H54 (cell line): ENCODE measurements at regions not wholly inside any gene's neighbourhood (a gene's known extent, or its start where the extent isn't known, plus 50 kb on each side); places are given as distances from the start of the nearest gene placed in this dataset.

Experiments used
- DNase-seq: peaks from one replicate; pipeline ENCODE4 v3.0.0; 2011; ENCODE audit warnings: low spot score, mixed read lengths; ENCODE audit not compliant: insufficient read length
- FAIRE-seq: peaks from 3 replicates; lab custom pipeline; 2011; peaks lifted over from hg19 to GRCh38; lab: Jason Lieb, UNC
- POLR2A ChIP-seq: IDR thresholded peaks from 2 replicates; pipeline ENCODE4 v1.6.1; 2011; ENCODE audit warnings: low read depth, mild to moderate bottlenecking, low read length

DNA sequence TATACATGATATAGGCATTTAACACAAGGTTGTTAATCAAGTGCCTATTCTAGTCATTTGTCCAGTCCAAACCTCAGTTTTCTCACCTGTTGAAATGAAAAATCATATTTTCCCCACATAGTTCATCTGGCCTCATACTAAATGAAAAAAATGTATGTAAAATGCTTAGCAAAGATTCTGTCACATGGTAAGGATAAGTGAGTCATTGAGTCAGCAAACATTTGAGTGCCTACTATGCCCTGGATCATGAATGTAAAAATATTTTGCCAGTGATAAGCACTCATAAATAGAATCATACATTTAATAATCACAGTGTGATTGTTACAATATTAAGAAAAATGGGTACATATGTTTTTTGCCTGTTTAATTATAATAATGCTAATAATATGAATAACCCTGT is 181.2 kb upstream of the PAPPA start:
- no peak for TF ChIP-seq POLR2A
- DNase-seq: no peak
- peak; percentile 62 for FAIRE-seq

DNA sequence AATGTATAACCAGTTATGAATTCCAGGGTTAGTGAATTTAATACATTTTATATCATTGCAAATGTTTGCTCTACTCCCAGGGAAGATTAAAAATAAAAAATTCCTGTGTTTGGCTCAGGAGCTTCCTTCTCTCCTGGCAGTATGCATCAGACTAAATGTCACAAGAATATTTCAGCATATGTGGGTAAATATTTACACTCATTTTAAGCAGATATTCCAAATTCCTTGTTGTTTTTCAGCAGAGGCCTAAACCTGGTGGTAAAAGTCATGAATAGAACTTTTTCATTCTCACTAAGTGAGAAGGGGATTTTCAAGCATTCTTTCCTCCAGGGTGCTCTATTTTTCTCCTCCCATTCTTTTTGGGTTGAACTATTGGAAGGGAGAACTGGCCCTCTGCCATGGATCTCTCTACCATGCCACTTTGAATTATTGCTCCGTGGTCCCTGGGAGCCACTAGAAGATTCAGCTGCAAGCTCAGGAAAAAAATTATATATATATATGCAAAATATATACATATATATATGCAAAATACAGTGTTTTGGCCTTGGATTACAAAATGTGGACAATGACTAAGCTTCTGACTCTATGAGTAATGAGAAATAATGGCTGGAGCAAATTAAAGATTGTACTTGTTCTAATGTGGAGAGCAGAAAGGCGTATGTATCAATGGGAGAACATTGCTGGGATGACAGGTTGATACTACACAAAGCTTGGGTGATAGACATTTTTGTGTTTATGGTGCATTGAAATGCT is 180.6 kb upstream of the PAPPA start:
- FAIRE-seq (no peak), DNase-seq (no peak)
- no peak for TF ChIP-seq POLR2A

- no peak for TF ChIP-seq POLR2A
- DNase-seq (no peak), FAIRE-seq (no peak)
These were observed 176.8 kb upstream of the PAPPA start for GRCh38 chr9:115976781-115977180.

- FAIRE-seq: no peak
- TF ChIP-seq POLR2A: no peak
These were observed 175.5 kb upstream of the PAPPA start for GRCh38 chr9:115978091-115978490.

GRCh38 chr9:115978659-115979096 is 174.9 kb upstream of the PAPPA start:
- FAIRE-seq (peak; percentile 66), DNase-seq (no peak)
- TF ChIP-seq POLR2A: no peak

More at GRCh38 chr9:115978091-115978490, 175.5 kb upstream of the PAPPA start:
- no peak for DNase-seq

- DNase-seq: no peak
- peak; percentile 58 for FAIRE-seq
- TF ChIP-seq POLR2A: no peak
These were observed 173.5 kb upstream of the PAPPA start for GRCh38 chr9:115980054-115980453.

- FAIRE-seq (peak; percentile 30), DNase-seq (no peak)
- no peak for TF ChIP-seq POLR2A
These were observed 173.1 kb upstream of the PAPPA start for GRCh38 chr9:115980502-115980901.

DNA sequence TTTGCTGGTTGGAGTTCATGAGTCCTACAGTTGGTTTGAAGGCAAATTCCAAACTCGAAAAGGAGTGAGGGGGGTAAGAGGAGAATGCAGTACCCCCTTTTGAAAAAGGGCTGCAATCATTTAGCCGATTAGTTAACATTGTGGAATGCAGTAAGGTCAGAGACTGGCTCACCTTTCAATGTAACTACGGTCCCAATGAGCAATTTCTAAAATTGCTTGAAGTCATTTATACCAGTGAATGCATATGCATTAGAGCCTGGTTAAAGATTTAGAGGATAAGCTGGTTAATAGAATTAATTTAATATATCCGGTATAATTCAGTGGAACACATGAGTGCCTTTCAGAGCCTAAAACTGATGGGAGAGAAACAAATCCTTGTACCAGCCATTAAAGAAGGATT is 172.6 kb upstream of the PAPPA start:
- DNase-seq (no peak), FAIRE-seq (no peak)
- no peak for TF ChIP-seq POLR2A

DNA sequence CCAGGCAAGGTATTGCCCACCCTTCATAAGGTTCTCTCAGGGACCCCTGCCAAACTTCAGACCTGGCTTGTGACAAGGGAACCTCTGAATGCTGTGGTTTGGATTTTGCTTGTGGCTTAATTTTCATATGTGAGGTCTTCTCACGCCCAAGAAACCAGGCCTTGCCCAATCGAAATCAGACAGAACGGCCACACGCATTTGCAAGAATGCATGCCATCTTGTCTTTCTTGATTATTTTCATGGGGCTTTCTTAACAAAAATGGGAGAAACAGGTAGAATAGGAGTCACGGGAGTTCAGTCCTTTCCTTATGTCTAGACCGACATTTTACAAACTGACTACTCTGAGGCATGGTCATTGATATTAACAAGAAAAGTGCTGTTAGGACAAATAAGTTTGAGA is 170.2 kb upstream of the PAPPA start:
- no peak for TF ChIP-seq POLR2A
- FAIRE-seq (no peak), DNase-seq (no peak)

DNA sequence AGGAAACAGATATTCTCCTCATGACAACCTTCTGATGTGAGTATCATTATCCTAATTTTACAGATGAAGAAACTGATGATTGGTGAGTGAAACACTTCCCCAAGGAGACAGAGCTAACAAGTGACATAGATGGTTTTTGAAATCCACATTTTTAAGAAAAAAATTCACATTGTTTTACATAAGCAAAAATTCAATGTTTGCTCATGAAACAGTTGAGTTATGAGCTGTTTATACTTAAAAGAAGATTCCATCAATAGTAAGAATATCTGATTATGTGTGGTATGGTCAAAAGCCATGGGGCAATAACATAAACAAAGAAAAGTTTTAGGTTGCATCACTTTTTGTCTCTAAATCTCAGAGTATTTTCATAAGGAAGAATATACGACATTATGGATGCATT is 167.9 kb upstream of the PAPPA start:
- no peak for TF ChIP-seq POLR2A
- FAIRE-seq (no peak), DNase-seq (no peak)

GRCh38 chr9:115986508-115986907 is 167.1 kb upstream of the PAPPA start:
- peak; percentile 55 for FAIRE-seq
- TF ChIP-seq POLR2A: no peak
- no peak for DNase-seq

DNA sequence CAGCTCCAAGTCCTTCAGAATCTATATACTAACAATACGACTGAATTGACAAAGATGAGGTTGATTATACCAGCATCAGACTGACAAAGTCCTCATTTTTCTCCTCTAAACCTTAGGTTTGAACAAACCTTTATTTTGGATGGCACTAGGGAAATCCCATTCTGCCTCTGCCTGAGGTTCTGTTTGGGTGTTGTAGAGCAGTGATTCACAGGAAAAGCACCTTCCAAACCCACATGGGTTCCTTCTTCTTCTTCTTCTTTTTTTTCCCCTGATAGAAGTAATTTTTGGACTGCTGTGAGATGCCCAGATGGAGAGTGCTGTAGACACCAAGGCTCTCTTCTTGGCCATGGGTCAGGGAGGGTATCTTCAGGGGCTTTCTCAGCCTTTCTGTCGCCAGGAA is 164.9 kb upstream of the PAPPA start:
- no peak for TF ChIP-seq POLR2A
- DNase-seq: no peak
- peak; percentile 75 for FAIRE-seq

DNA sequence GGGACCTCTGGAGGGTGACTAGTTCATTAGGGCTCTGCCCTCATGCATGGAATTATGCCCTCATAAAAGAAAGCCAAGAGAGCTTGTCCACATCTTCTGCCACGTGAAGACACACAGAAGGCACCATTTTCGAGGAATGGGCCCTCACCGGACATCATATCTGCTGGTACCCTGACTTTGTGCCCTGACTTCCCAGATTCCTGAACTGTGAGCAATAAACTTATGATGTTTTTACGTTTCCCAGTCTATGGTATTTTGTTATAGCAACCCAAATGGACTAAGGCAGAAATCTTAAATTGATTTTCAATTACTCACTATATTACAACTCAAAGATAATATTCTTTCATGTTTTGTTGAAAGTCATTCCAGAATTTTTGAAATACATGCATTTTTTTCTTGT is 163.8 kb upstream of the PAPPA start:
- no peak for TF ChIP-seq POLR2A
- FAIRE-seq (peak; percentile 45), DNase-seq (no peak)

- FAIRE-seq (peak; percentile 99), DNase-seq (no peak)
- TF ChIP-seq POLR2A: no peak
These were observed 160.8 kb upstream of the PAPPA start for GRCh38 chr9:115992834-115993233.

DNA sequence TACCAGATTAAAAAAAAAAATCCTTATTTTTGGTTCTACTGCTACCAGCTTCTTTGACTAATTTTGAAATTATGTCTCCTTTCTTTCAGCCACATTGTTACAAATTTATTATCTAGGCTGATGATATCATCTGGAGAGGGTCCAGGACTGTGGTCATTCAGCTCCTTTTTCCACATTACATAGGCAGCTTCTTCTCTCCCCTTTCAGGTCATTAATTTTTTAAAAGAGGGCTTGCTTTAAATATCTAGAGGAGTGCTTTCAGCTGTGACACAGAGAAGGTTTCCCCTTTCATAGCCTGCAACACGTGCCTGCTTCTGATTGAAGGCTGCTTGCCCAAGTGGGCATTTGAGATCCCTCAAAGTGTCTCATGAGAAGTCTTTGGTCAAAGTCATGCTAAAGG is 155.7 kb upstream of the PAPPA start:
- DNase-seq (no peak), FAIRE-seq (peak; percentile 94)
- TF ChIP-seq POLR2A: no peak
